ENCODE measurements at regions not wholly inside any gene's neighbourhood (a gene's known extent, or its start where the extent isn't known, plus 50 kb on each side); places are given as distances from the start of the nearest gene placed in this dataset.

DNA sequence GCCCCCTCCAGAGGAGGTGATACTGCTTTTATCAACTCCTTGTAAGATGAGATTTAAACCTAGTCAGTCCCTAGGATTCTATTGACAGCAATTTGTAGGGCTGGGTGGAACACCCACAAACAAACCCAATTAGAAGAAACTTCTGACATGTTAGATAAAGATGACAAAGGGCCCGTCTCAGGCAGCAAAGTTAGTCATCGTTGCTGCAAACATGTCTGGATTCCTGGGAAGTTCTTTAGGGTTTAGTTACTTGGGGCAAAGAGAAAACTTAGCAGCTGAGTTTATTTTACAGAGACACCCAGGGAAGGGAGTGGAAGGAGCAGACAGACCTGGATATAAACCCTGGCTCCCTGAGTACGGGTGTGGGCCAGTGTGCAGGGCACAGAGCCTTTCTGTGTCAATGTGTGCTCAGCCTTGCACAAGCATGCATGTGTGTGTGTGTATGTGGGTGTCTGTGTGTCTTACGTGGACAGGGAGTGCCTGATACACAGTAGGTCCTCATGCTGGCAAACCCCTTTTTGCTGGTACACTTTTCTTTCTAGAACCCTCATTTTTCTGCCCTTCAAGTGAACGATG lies 130.0 kb upstream of the STX18 start:
- Histone ChIP-seq H3K36me3 (ENCODE audit: control insufficient read depth in 2 of 2, extremely low read depth in 1 of 2, insufficient read depth in 2 of 2, low read length in 2 of 2) (no peaks in the 10 kb centered on the region), H4K20me1 (ENCODE audit: control insufficient read depth, extremely low read depth, insufficient read depth, low read length) (no peaks in the 10 kb centered on the region), H3K79me2 (ENCODE audit: control insufficient read depth, insufficient read depth, low read length) (no peaks in the 10 kb centered on the region), H3K9me3 (ENCODE audit: control insufficient read depth, low read depth, low read length) (no peaks in the 10 kb centered on the region), H2AFZ (ENCODE audit: control insufficient read depth, low read length) (no peak overlapping the region), H3K9me1 (ENCODE audit: control insufficient read depth, extremely low read depth, insufficient read depth, low read length) (no peaks in the 10 kb centered on the region), H3K9ac (ENCODE audit: control insufficient read depth, extremely low read depth, insufficient read depth, low read length) (no peak overlapping the region), H3K27me3 (ENCODE audit: control insufficient read depth, extremely low read depth, insufficient read depth, low read length) (no peaks in the 10 kb centered on the region), H3K4me2 (ENCODE audit: control insufficient read depth, extremely low read depth, insufficient read depth, low read depth, low read length) (no peak overlapping the region), H3K4me1 (ENCODE audit: control insufficient read depth, extremely low read depth, insufficient read depth, low read length) (no peaks in the 10 kb centered on the region), H3K27ac (ENCODE audit: control insufficient read depth, insufficient read depth, low read length) (no peak overlapping the region), H3K4me3 (ENCODE audit: control insufficient read depth in 2 of 3, extremely low read depth in 1 of 3, insufficient read depth in 2 of 3, low read depth in 1 of 3, low read length in 3 of 3) (no peak overlapping the region)
- dilution Hi-C loops (cut with MboI; ENCODE audit: extremely low pct_ligation_motif_present, low sequenced_read_pairs) = no loop called here
- FAIRE-seq = no peak
- TF ChIP-seq, protein P1, sequence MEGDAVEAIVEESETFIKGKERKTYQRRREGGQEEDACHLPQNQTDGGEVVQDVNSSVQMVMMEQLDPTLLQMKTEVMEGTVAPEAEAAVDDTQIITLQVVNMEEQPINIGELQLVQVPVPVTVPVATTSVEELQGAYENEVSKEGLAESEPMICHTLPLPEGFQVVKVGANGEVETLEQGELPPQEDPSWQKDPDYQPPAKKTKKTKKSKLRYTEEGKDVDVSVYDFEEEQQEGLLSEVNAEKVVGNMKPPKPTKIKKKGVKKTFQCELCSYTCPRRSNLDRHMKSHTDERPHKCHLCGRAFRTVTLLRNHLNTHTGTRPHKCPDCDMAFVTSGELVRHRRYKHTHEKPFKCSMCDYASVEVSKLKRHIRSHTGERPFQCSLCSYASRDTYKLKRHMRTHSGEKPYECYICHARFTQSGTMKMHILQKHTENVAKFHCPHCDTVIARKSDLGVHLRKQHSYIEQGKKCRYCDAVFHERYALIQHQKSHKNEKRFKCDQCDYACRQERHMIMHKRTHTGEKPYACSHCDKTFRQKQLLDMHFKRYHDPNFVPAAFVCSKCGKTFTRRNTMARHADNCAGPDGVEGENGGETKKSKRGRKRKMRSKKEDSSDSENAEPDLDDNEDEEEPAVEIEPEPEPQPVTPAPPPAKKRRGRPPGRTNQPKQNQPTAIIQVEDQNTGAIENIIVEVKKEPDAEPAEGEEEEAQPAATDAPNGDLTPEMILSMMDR (optimal IDR thresholded peaks at IDR 0.05 in 1 of 3, IDR thresholded peaks at IDR 0.05 in 1 of 3, conservative IDR thresholded peaks at IDR 0.05 in 1 of 3; ENCODE audit: extremely low read depth in 1 of 3, insufficient read depth in 2 of 3, low read length in 3 of 3) = no peak
- TF ChIP-seq EZH2 (IDR thresholded peaks at IDR 0.05; ENCODE audit: low read length) = no peak
- DNase-seq (ENCODE audit: low read depth, low spot score) = no peak

- Histone ChIP-seq H2AFZ (ENCODE audit: control insufficient read depth, low read length) (no peak overlapping the region), H3K4me2 (ENCODE audit: control insufficient read depth, extremely low read depth, insufficient read depth, low read depth, low read length) (no peak overlapping the region), H3K36me3 (ENCODE audit: control insufficient read depth in 2 of 2, extremely low read depth in 1 of 2, insufficient read depth in 2 of 2, low read length in 2 of 2) (no peaks in the 10 kb centered on the region), H3K27me3 (ENCODE audit: control insufficient read depth, extremely low read depth, insufficient read depth, low read length) (no peaks in the 10 kb centered on the region), H3K4me1 (ENCODE audit: control insufficient read depth, extremely low read depth, insufficient read depth, low read length) (no peaks in the 10 kb centered on the region), H3K27ac (ENCODE audit: control insufficient read depth, insufficient read depth, low read length) (no peak overlapping the region), H4K20me1 (ENCODE audit: control insufficient read depth, extremely low read depth, insufficient read depth, low read length) (no peaks in the 10 kb centered on the region), H3K79me2 (ENCODE audit: control insufficient read depth, insufficient read depth, low read length) (no peaks in the 10 kb centered on the region), H3K9me1 (ENCODE audit: control insufficient read depth, extremely low read depth, insufficient read depth, low read length) (no peaks in the 10 kb centered on the region), H3K4me3 (ENCODE audit: control insufficient read depth in 2 of 3, extremely low read depth in 1 of 3, insufficient read depth in 2 of 3, low read depth in 1 of 3, low read length in 3 of 3) (no peak overlapping the region), H3K9me3 (ENCODE audit: control insufficient read depth, low read depth, low read length) (no peaks in the 10 kb centered on the region), H3K9ac (ENCODE audit: control insufficient read depth, extremely low read depth, insufficient read depth, low read length) (no peak overlapping the region)
- dilution Hi-C loops (cut with MboI; ENCODE audit: extremely low pct_ligation_motif_present, low sequenced_read_pairs) = no loop called here
- no peak for TF ChIP-seq EZH2 (IDR thresholded peaks at IDR 0.05; ENCODE audit: low read length)
- TF ChIP-seq, protein P1 (optimal IDR thresholded peaks at IDR 0.05 in 1 of 3, IDR thresholded peaks at IDR 0.05 in 1 of 3, conservative IDR thresholded peaks at IDR 0.05 in 1 of 3; ENCODE audit: extremely low read depth in 1 of 3, insufficient read depth in 2 of 3, low read length in 3 of 3) = no peak
- FAIRE-seq = no peak
- DNase-seq (ENCODE audit: low read depth, low spot score) = no peak
These were observed 129.0 kb upstream of the STX18 start for GRCh38 chr4:4670869-4671268.
